ENCODE measurements at regions not wholly inside any gene's neighbourhood (a gene's known extent, or its start where the extent isn't known, plus 50 kb on each side); places are given as distances from the start of the nearest gene placed in this dataset.
"Not testable (repeated sequence)": the region's sequence is repeated elsewhere in the genome, so short reads cannot be mapped to it uniquely, and the experiment has no call there.

- no peak for DNase-seq
Observed at GRCh38 chr20:17872959-17873358, 95.6 kb downstream of the SNX5 start.

GRCh38 chr20:17872434-17872833, 96.2 kb downstream of the SNX5 start:
- no peak for DNase-seq

DNA sequence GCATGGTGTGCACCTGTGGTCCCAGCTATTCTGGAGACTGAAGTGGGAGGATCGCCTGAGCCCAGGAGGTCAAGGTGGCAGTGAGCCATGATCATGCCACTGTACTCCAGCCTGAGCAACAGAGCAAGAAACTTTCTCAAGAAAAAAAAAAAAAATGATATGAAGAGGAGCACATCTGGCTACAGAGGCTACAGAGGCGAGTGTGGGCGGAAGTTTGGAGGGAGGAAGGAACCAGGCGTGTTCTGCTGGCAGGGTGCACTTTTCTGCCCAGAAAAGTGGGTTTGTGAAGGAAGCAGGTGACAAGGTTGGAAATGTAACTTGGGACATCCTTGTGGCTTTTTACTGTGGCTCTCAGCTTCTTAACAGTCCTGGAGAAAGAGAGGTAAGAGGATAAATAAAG, 96.7 kb downstream of the SNX5 start:
- DNase-seq = no peak

GRCh38 chr20:17871181-17871580, 97.4 kb downstream of the SNX5 start:
- no peak for DNase-seq

GRCh38 chr20:17870086-17870740, 98.4 kb downstream of the SNX5 start:
- no peak for DNase-seq

GRCh38 chr20:17869295-17869994, 99.1 kb downstream of the SNX5 start:
- no peak for DNase-seq

DNA sequence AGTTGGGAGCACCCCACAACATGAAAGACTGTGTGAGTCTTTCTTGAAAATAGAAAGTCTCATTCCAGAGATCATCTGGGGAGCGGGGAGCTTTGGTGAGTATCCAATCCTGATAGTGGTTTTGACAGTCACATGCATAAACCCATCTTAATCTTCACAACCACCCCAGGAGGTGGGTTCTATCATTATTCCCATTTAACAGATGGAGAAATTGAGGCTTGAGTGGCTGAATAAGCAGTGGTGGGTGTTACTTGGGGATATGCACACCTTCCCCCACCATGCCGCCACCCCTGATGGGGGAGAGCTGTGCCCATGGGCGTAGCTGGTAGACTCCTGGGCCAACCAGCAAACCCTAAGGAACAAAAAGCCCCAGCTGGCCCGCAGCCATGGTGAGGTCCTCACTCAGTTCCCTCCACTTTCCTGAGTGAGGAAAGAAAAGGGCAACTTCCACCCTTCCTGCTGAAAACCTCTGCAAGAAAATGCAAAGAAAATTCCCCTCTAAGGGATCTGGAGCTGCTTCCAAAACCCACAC, 99.8 kb downstream of the SNX5 start:
- no peak for DNase-seq

- no peak for DNase-seq
Observed at GRCh38 chr20:17868151-17868550, 100.4 kb downstream of the SNX5 start.

- DNase-seq = no peak
Observed at GRCh38 chr20:17867131-17867925, 101.3 kb downstream of the SNX5 start.

DNA sequence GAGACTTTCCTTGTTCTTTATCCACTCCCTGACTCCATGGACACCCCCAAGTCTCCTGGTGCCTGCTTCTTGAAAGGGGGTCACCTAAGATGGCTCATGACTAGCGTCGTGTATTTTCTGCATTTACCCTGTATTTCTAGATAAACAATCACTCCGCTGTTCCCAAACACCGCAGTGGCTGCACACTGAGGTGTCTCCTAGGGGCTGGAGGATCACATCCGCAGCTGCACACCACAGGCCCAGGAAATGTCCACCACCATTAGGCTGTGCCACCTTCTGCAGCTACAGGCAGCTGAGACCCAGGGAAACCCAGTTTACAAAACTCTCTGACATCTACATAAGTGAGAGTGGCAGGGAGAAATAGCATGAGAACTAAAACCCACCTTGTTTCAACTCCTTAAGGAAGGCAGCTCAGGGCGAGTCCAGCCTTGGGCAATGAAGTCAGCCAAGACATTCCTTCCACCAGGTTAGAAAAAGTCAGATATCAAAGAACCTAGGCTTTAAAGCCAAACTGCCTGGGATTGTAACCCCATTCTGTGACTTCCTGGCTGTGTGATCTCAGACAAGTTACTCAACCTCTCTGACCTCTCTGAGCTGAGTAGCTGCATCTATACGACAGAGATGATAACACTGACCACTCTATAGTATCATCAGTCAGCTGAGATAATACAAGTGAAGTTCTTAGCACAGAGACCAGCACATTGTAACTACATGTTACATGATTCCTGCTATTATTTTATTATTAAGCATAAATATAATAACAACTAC, 102.2 kb downstream of the SNX5 start:
- no peak for DNase-seq

DNA sequence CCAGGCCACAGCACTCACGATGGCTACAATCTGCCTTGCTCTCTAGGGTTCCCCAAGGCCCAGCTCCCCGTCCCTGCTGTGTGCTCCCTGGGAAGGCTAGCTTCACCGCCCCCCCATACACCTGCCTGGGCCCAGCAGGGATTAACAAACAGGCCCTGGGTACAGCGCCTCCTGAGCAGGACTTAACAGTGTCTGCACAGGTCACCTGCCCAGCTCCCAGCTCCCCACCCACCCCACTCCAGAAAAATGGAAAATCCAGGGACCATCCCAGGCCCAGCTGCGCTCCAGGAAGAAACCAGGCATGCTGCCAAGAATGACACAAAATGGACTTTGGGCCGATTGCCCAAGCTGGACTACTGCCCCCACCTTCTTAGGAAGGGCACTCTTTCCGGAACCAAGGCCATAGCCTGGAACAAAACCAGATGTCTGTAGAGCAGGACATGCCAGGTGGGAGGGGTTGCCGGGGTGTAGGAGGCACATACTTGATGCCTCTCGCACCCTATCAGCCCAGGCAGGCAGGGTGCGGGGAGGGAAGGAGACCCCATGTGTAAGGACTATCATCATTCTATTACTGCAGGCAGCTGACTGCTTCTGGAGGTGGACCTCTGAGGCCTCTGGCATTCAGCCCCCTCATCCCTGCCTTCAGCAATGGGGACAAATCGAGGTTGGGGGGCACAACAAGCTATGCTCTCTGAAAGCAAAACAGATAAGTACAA, 104.9 kb downstream of the SNX5 start:
- no peak for DNase-seq

DNA sequence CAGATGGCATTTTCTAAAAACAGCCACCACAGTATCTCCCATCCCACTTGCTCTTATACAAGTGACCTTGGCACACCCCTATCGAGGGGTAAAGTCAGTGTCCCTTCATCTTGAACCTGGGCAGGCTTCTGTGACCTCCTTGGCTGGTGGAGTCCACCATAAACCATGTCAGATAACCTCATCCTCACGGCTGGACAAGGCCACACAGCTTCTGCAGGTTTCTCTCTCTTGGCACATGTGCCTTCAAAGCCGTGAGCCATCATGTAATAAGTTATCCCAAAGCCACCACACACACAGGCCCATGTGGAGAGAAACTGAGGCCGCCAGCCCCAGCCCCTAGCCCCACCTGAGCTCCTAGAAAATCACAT, 105.4 kb downstream of the SNX5 start:
- DNase-seq = no peak

DNA sequence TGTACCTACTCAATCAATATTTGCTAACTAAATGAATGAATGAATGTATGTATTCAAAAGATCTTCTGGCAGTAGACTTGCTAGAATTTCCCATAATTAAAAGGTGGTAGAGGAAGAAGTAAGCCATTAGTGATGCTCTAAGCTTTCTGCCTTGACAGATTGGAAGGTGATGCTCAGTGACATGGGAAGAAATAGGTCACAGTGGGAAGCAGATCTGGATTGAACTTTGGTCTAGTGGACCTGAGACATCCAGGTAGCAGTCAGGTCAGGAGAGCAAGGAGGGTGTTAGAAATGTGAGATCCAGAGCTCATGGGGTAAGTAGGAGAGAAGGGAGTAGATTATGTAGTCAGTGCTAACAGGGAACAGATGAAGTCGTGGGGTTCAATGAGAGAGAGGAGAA, 106.4 kb downstream of the SNX5 start:
- no peak for DNase-seq

DNA sequence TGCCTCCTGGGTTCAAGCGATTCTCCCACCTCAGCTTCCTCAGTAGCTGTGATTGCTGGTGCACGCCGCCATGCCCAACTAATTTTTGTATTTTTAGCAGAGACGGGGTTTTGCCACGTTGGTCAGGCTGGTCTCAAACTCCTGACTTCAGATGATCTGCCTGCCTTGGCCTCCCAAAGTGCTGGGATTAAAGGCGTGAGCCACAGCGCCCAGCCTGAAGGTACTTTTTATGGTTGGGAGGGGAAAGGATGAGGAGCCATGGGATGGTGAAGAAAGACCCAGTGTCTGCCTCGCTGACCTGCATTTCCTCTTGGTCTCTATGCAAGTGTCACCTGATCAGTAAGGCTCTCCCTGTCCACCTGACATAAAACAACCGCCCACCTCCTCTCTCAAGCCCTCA, 107.0 kb downstream of the SNX5 start:
- DNase-seq = not testable (repeated sequence)

GRCh38 chr20:17860301-17861197, 108.0 kb downstream of the SNX5 start:
- DNase-seq = no peak

DNA sequence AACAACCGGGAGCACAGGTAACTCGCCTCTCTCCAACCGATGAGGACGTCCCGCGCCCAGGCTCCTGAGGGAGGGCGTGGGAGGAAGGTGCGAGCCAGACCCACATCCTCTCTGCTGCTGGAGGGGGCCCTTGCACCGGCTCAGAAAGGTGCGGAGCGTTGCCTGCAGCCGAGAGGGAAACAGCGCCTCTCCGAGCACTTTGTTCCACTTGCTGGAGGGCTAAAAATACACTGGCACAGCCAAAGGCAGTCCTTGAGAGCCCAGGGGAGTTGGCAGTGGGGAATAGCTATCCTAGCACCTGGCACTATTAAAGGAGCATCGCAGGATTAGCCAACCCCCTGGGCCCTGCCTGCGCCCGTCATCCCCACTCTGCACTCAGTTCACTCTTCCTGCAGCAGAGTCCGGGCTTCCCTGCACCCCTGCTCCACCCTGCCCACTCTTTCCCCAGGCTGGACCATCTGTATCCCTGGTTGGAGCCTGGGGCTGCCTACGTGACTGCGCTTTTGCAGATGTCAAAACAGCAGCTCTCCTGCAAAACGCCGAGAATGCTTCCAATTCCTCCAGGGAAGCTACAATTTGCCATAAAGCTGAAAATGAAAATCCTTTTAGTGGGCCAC, 108.9 kb downstream of the SNX5 start:
- no peak for DNase-seq

DNA sequence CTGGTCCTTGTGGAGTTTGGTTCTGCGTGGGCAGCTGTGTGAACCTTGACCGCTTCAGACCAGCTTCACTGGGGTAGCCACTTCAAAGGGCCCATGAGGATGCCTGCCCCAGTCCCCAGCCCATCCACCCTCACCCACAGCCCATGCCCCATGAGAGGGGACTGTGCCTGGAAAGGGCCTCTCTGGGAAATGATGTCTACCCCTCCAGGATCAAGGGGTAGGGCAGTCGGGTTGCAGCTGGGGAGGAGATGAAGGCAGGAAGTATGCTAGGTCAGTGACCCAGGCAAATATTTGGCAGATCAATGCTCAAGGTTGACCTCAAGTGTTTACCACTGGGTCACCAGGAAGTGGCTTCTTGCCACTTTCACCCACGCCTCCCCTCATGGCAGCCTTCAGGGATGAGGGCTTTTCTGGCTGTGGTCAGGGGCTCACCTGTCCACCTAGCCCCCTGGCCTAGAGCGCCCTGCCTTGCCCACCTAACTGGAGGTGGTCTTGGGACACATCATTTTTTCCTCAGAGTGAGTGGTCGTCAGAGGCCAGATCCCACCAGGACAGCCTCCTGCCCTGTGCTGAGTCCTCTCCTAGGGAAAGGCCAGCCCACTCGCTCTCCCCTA, 109.5 kb downstream of the SNX5 start:
- no peak for DNase-seq

DNA sequence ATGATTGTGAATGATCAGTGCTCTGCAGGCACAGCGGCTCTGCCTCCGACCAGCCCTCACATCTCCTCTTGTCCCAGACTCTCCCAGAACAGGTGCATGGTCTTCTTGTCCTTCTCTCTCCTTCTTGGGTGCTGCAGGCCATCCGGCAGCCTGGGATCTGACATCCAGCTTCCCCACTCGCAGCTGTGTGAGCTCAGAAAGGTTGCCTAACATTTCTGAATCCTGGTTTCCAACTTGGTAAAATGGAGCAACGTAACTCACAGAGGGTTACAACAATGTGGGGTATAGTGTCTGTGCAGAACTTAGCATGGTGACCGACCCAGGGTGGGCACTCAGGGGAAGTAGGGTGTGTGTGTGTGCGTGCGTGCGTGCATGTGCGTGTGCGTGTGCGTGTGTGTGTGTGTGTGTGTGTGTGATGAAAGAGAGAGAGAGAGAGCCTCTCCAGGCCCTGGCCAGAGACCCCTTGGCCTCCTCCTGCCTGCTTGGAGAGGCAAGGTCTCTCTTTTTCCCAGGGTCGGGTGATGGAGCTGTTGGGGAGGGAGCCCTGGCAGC, 110.1 kb downstream of the SNX5 start:
- no peak for DNase-seq

DNA sequence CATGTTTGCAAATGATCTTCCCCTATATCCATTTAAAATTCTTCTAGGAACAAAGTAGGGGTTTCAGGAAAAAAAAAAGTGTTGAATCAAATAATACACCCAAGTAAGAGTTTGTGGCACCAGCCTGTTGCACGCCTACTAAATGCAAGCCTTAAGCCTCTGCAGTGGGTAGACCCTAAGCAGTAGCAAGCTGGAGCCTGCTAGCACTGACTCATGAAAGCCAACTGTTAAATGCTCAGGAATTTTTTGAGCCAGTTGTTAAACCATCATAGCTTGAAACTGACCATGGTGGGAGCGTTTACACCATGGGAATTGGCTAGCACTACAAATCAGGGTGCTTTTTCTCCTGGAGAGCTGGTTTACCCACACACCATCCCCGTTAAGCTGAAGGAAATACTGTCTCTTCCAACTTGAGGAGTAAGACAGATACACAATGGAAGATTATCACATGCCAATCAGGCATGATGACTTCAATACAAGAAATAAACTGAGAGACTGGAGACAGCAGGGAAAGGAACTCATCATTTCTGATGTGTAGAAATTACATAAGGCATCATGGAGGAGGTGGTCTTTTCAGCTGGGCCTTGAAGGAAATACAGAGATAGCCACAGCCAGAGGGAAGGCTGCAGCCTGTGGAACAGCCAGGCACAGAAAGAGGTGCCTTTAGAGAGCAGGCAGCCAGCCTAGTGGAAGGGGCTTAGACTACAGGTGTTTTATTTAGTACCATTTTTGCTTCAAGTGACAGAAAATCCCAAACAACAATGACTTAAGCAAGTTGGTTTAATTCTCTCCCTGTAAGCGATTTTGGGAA, 110.8 kb downstream of the SNX5 start:
- DNase-seq = no peak
